HEK293 (cell line): ENCODE measurements at regions not wholly inside any gene's neighbourhood (a gene's known extent, or its start where the extent isn't known, plus 50 kb on each side); places are given as distances from the start of the nearest gene placed in this dataset.

Experiments
- CTCF ChIA-PET: fragments of 350-600 bp; formaldehyde crosslinking; extraction: SDS; loops from one replicate; lab custom pipeline; 2021; ENCODE audit warnings: antibody characterized with exemption; lab: Yijun Ruan, JAX
- POLR2A ChIA-PET: fragments of 300-600 bp; formaldehyde crosslinking; extraction: SDS; loops from one replicate; lab custom pipeline; 2020; ENCODE audit warnings: antibody characterized with exemption, inconsistent platforms; lab: Yijun Ruan, JAX
- H3K27ac ChIP-seq: fragments of 200-500 bp; sonication (Bioruptor generic); 2 replicates; pipeline ENCODE4 v1.5.1; 2014; ENCODE audit warnings: low read depth, low read length, control low read depth, inconsistent platforms; ENCODE audit errors: extremely low read depth
- H3K36me3 ChIP-seq, 2 experiments: fragments of 200-500 bp in 1 of 2; sonication (Bioruptor generic) in 1 of 2; 1 replicate in 1 of 2; 2 replicates in 1 of 2; pipeline ENCODE4 v1.5.1; 2014 to 2017; ENCODE audit warnings: inconsistent platforms in 2 of 2, low read length in 2 of 2; ENCODE audit not compliant: control insufficient read depth in 2 of 2, insufficient read depth in 1 of 2
- H3K4me1 ChIP-seq: fragments of 200-500 bp; sonication (Bioruptor generic); 2 replicates; pipeline ENCODE4 v1.5.1; 2014; ENCODE audit warnings: mild to moderate bottlenecking, low read length, inconsistent platforms; ENCODE audit not compliant: control insufficient read depth, insufficient read depth
- H3K4me3 ChIP-seq: 2 replicates; pipeline ENCODE4 v1.5.1; 2011; ENCODE audit warnings: low read depth, mild to moderate bottlenecking, control low read depth, low read length, moderate library complexity
- H3K9me3 ChIP-seq: fragments of 200-500 bp; sonication (Bioruptor generic); 2 replicates; pipeline ENCODE4 v1.5.1; 2014; ENCODE audit warnings: low read depth, low read length, inconsistent platforms; ENCODE audit not compliant: control insufficient read depth, insufficient read depth
- GLIS1 ChIP-seq: fragments of 450-650 bp; formaldehyde crosslinking; IDR thresholded peaks from 2 replicates; pipeline ENCODE4 v1.5.1; 2016; ENCODE audit warnings: missing biosample characterization, missing genetic modification characterization
- HOXD13 ChIP-seq: sonication (generic); formaldehyde crosslinking; IDR thresholded peaks from 2 replicates; pipeline ENCODE4 v1.8.0; 2022; ENCODE audit warnings: missing genetic modification reagents, borderline replicate concordance
- KLF10 ChIP-seq: fragments of 450-650 bp; IDR thresholded peaks from 2 replicates; pipeline ENCODE4 v1.5.1; 2018; ENCODE audit warnings: missing biosample characterization, mild to moderate bottlenecking, missing genetic modification characterization
- WT1 ChIP-seq: fragments of 450-650 bp; formaldehyde crosslinking; IDR thresholded peaks from 2 replicates; pipeline ENCODE4 v1.5.1; 2016; ENCODE audit warnings: missing biosample characterization, missing genetic modification characterization
- ZBTB17 ChIP-seq: fragments of 450-650 bp; formaldehyde crosslinking; IDR thresholded peaks from 2 replicates; pipeline ENCODE4 v1.5.1; 2016; ENCODE audit warnings: missing biosample characterization, missing genetic modification characterization
- ZEB2 ChIP-seq: fragments of 450-650 bp; formaldehyde crosslinking; IDR thresholded peaks from 2 replicates; pipeline ENCODE4 v1.5.1; 2016; ENCODE audit warnings: missing biosample characterization, missing genetic modification characterization
- ZNF121 ChIP-seq: fragments of 450-650 bp; formaldehyde crosslinking; IDR thresholded peaks from 2 replicates; pipeline ENCODE4 v1.5.1; 2016; ENCODE audit warnings: missing biosample characterization, missing genetic modification characterization
- ZNF133 ChIP-seq: fragments of 450-650 bp; formaldehyde crosslinking; IDR thresholded peaks from 2 replicates; pipeline ENCODE4 v1.5.1; 2016; ENCODE audit warnings: missing biosample characterization, missing genetic modification characterization
- ZNF146 ChIP-seq: fragments of 450-650 bp; formaldehyde crosslinking; IDR thresholded peaks from 2 replicates; pipeline ENCODE4 v1.5.1; 2016; ENCODE audit warnings: missing biosample characterization, missing genetic modification characterization
- ZNF175 ChIP-seq: fragments of 450-650 bp; formaldehyde crosslinking; IDR thresholded peaks from 2 replicates; pipeline ENCODE4 v1.5.1; 2016; ENCODE audit warnings: missing biosample characterization, missing genetic modification characterization
- ZNF2 ChIP-seq: fragments of 450-650 bp; formaldehyde crosslinking; IDR thresholded peaks from 2 replicates; pipeline ENCODE4 v1.5.1; 2016; ENCODE audit warnings: missing biosample characterization, missing genetic modification characterization
- ZNF221 ChIP-seq: fragments of 450-650 bp; formaldehyde crosslinking; IDR thresholded peaks from 2 replicates; pipeline ENCODE4 v1.5.1; 2017; ENCODE audit warnings: missing biosample characterization, missing genetic modification characterization, borderline replicate concordance
- ZNF341 ChIP-seq: fragments of 450-650 bp; formaldehyde crosslinking; IDR thresholded peaks from 2 replicates; pipeline ENCODE4; 2016; ENCODE audit warnings: low read depth, missing biosample characterization, missing genetic modification characterization
- ZNF426 ChIP-seq: fragments of 450-650 bp; formaldehyde crosslinking; IDR thresholded peaks from 2 replicates; pipeline ENCODE4 v1.5.1; 2017; ENCODE audit warnings: missing biosample characterization, missing genetic modification characterization, mild to moderate bottlenecking, inconsistent platforms, moderate library complexity
- ZNF48 ChIP-seq: fragments of 450-650 bp; formaldehyde crosslinking; IDR thresholded peaks from 2 replicates; pipeline ENCODE4 v1.5.1; 2016; ENCODE audit warnings: missing biosample characterization, missing genetic modification characterization
- ZNF510 ChIP-seq: fragments of 450-650 bp; formaldehyde crosslinking; IDR thresholded peaks from 2 replicates; pipeline ENCODE4 v1.5.1; 2018; ENCODE audit warnings: mild to moderate bottlenecking, missing genetic modification characterization, missing biosample characterization; ENCODE audit not compliant: insufficient replicate concordance
- ZNF544 ChIP-seq: fragments of 450-650 bp; formaldehyde crosslinking; IDR thresholded peaks from 2 replicates; pipeline ENCODE4 v1.5.0; 2017; ENCODE audit warnings: missing biosample characterization, missing genetic modification characterization
- ZNF626 ChIP-seq: fragments of 450-650 bp; sonication (Bioruptor Pico); formaldehyde crosslinking; IDR thresholded peaks from 2 replicates; pipeline ENCODE4 v1.5.1; 2018; ENCODE audit warnings: missing biosample characterization, missing genetic modification characterization, inconsistent platforms
- ZNF664 ChIP-seq: fragments of 450-650 bp; formaldehyde crosslinking; IDR thresholded peaks from 2 replicates; pipeline ENCODE4 v1.5.1; 2016; ENCODE audit warnings: missing biosample characterization, missing genetic modification characterization
- ZNF677 ChIP-seq: fragments of 450-650 bp; IDR thresholded peaks from 2 replicates; pipeline ENCODE4 v1.5.0; 2018; ENCODE audit warnings: missing biosample characterization, mild to moderate bottlenecking, missing genetic modification characterization, moderate library complexity
- ZNF777 ChIP-seq: fragments of 450-650 bp; formaldehyde crosslinking; IDR thresholded peaks from 2 replicates; pipeline ENCODE4 v1.5.1; 2017; ENCODE audit warnings: missing biosample characterization, missing genetic modification characterization, borderline replicate concordance
- ZNF792 ChIP-seq: fragments of 450-650 bp; formaldehyde crosslinking; IDR thresholded peaks from 2 replicates; pipeline ENCODE4 v1.5.1; 2016; ENCODE audit warnings: missing biosample characterization, missing genetic modification characterization
- TF ChIP-seq, protein P1 (sequence below): fragments of 450-650 bp; formaldehyde crosslinking; IDR thresholded peaks from 2 replicates; pipeline ENCODE4 v1.5.1; 2016; ENCODE audit warnings: missing biosample characterization, missing genetic modification characterization
- TF ChIP-seq, protein P2 (sequence below): fragments of 450-650 bp; formaldehyde crosslinking; IDR thresholded peaks from 2 replicates; pipeline ENCODE4 v1.5.1; 2016; ENCODE audit warnings: missing biosample characterization, missing genetic modification characterization, low read depth
- TF ChIP-seq, protein P3 (sequence below): fragments of 450-650 bp; formaldehyde crosslinking; IDR thresholded peaks from 2 replicates; pipeline ENCODE4 v1.5.1; 2016; ENCODE audit warnings: missing biosample characterization, missing genetic modification characterization

DNA sequence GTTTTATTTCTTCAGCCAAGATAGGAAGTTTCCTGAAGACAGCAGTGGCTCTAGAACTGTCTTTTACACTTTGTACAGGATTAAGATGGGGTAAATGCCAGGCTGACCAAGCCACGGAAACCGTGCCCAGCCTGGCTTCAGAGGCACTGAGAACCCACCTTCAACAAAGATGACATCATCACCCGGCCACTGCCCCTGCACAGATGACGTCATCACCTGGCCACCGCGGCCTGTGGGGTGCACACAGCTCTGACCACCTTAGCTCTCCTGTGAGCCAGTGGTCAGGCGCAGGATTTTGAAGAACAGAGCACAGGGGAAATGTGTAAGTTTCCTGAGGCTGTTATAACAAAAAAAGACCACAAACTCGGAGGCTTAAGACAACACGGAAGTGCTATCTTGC lies 486.4 kb upstream of the MKI67 start:
- POLR2A ChIA-PET, result no interaction called here
- no peak overlapping the region for H3K27ac ChIP-seq
- H3K36me3 ChIP-seq, result no peaks in the 10 kb centered on the region
- CTCF ChIA-PET, result no interaction called here
- no peaks in the 10 kb centered on the region for H3K4me1 ChIP-seq
- no peaks in the 10 kb centered on the region for H3K9me3 ChIP-seq
- no peak overlapping the region for H3K4me3 ChIP-seq
- TF ChIP-seq, protein P1, sequence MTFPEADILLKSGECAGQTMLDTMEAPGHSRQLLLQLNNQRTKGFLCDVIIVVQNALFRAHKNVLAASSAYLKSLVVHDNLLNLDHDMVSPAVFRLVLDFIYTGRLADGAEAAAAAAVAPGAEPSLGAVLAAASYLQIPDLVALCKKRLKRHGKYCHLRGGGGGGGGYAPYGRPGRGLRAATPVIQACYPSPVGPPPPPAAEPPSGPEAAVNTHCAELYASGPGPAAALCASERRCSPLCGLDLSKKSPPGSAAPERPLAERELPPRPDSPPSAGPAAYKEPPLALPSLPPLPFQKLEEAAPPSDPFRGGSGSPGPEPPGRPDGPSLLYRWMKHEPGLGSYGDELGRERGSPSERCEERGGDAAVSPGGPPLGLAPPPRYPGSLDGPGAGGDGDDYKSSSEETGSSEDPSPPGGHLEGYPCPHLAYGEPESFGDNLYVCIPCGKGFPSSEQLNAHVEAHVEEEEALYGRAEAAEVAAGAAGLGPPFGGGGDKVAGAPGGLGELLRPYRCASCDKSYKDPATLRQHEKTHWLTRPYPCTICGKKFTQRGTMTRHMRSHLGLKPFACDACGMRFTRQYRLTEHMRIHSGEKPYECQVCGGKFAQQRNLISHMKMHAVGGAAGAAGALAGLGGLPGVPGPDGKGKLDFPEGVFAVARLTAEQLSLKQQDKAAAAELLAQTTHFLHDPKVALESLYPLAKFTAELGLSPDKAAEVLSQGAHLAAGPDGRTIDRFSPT (tag by site-specific recombination), result no peak
- TF ChIP-seq ZNF175 (no peak), ZNF626 (tag by site-specific recombination) (no peak), ZNF121 (no peak), ZNF677 (no peak), WT1 (tag by site-specific recombination) (no peak), ZNF792 (tag by site-specific recombination) (no peak)
- TF ChIP-seq, protein P2, sequence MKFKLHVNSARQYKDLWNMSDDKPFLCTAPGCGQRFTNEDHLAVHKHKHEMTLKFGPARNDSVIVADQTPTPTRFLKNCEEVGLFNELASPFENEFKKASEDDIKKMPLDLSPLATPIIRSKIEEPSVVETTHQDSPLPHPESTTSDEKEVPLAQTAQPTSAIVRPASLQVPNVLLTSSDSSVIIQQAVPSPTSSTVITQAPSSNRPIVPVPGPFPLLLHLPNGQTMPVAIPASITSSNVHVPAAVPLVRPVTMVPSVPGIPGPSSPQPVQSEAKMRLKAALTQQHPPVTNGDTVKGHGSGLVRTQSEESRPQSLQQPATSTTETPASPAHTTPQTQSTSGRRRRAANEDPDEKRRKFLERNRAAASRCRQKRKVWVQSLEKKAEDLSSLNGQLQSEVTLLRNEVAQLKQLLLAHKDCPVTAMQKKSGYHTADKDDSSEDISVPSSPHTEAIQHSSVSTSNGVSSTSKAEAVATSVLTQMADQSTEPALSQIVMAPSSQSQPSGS (tag by site-specific recombination), result peak; percentile 81

DNA sequence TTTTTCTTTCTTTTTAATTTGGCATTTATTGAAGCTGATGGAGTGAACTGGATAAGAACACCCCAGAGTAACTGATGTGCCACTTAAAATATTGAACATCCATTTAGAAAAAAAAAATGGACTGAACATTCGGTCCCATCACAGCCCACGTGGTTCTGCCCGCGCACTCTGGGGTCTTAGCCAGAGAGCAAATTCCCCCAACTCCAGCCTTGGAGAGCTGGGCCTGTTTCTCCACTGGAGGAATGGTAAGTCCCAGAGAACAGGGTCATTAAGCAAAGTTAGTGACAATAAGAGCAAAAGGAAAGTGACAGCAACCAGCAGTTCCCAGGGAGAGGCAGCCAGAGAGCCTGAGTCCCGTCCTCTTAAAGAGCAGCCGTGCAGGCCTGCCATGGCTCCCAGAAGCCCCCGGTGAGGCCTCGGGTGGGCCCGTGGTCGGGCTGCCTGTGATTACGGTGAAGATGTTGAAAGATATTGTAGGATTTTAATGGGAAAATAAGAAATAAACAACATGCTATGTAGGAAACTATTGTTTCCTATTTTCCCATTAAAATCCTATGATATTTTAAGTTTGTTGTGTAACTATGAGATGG lies 487.9 kb upstream of the MKI67 start:
- Histone ChIP-seq H3K9me3 (no peaks in the 10 kb centered on the region), H3K36me3 (no peaks in the 10 kb centered on the region), H3K4me3 (no peak overlapping the region), H3K27ac (no peak overlapping the region), H3K4me1 (no peaks in the 10 kb centered on the region)
- TF ChIP-seq HOXD13 (CRISPR knock-in tag) (no peak), ZBTB17 (tag by site-specific recombination) (no peak), ZNF146 (tag by site-specific recombination) (no peak), ZNF510 (tag by site-specific recombination) (no peak), ZNF48 (tag by site-specific recombination) (no peak), ZNF544 (tag by site-specific recombination) (no peak), ZNF341 (tag by site-specific recombination) (no peak), ZNF664 (tag by site-specific recombination) (no peak), ZEB2 (no peak), ZNF133 (tag by site-specific recombination) (no peak), ZNF426 (tag by site-specific recombination) (no peak), ZNF777 (tag by site-specific recombination) (no peak), GLIS1 (tag by site-specific recombination) (no peak), KLF10 (tag by site-specific recombination) (no peak), ZNF221 (tag by site-specific recombination) (no peak), ZNF2 (tag by site-specific recombination) (no peak)
- TF ChIP-seq, protein P2 (tag by site-specific recombination), result no peak
- TF ChIP-seq, protein P3, sequence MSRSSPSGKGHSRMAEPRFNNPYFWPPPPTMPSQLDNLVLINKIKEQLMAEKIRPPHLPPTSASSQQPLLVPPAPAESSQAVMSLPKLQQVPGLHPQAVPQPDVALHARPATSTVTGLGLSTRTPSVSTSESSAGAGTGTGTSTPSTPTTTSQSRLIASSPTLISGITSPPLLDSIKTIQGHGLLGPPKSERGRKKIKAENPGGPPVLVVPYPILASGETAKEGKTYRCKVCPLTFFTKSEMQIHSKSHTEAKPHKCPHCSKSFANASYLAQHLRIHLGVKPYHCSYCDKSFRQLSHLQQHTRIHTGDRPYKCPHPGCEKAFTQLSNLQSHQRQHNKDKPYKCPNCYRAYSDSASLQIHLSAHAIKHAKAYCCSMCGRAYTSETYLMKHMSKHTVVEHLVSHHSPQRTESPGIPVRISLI (tag by site-specific recombination), result no peak
- CTCF ChIA-PET, result no interaction called here
- POLR2A ChIA-PET, result no interaction called here
